ENCODE measurements at regions not wholly inside any gene's neighbourhood (a gene's known extent, or its start where the extent isn't known, plus 50 kb on each side); places are given as distances from the start of the nearest gene placed in this dataset.

- peak overlapping the region; percentile 89 for H3K27ac Mint-ChIP-seq (ENCODE audit: low read depth, unreplicated experiment)
- H3K4me3 Mint-ChIP-seq (ENCODE audit: unreplicated experiment), result peak overlapping the region; percentile 92
- DNase-seq (ENCODE audit: unreplicated experiment), result peak; percentile 90
- intact Hi-C loops (cut with micrococcal nuclease), result loop anchor here (1.0 to 5.0 kb wide), 3 partner anchors 71 to 376 kb away; partner anchors contain the start of gene POM121L2
- peaks cover 5% of the 10 kb centered on the region for H3K4me1 Mint-ChIP-seq (ENCODE audit: insufficient read depth, unreplicated experiment)
- no peak for TF ChIP-seq CTCF (IDR thresholded peaks at IDR 0.05; ENCODE audit: unreplicated experiment)
- CTCF ChIA-PET, result interaction anchor here (0.5 to 1.6 kb wide), 20 partner anchors 10 to 1229 kb away, joined by 3 to 11 read pairs (median 3); no protein-coding TSS in a partner anchor
- H3K36me3 Mint-ChIP-seq (ENCODE audit: insufficient read depth, unreplicated experiment), result peaks cover 26% of the 10 kb centered on the region
- POLR2A ChIA-PET, result interaction anchor here (0.6 to 2.7 kb wide), 28 partner anchors 15 to 1071 kb away, joined by 3 to 20 read pairs (median 4); partner anchors contain the start of gene ZNF184
- H3K27me3 Mint-ChIP-seq (ENCODE audit: insufficient read depth, unreplicated experiment), result no peaks in the 10 kb centered on the region
- no TSS peak for BruUV-seq (replicated peaks)
- no peaks in the 10 kb centered on the region for H3K9me3 Mint-ChIP-seq (ENCODE audit: unreplicated experiment)
These were observed 215.2 kb upstream of the ZNF184 start for GRCh38 chr6:27688014-27688586.

GRCh38 chr6:27687154-27688013 lies 214.5 kb upstream of the ZNF184 start:
- no peaks in the 10 kb centered on the region for H3K9me3 Mint-ChIP-seq (ENCODE audit: unreplicated experiment)
- BruUV-seq (replicated peaks), result no TSS peak
- H3K36me3 Mint-ChIP-seq (ENCODE audit: insufficient read depth, unreplicated experiment), result peaks cover 26% of the 10 kb centered on the region
- peaks cover 5% of the 10 kb centered on the region for H3K4me1 Mint-ChIP-seq (ENCODE audit: insufficient read depth, unreplicated experiment)
- peak; percentile 86 for TF ChIP-seq CTCF (IDR thresholded peaks at IDR 0.05; ENCODE audit: unreplicated experiment)
- DNase-seq (ENCODE audit: unreplicated experiment), result peak; percentile 87
- peak overlapping the region; percentile 92 for H3K4me3 Mint-ChIP-seq (ENCODE audit: unreplicated experiment)
- intact Hi-C loops (cut with micrococcal nuclease), result loop anchor here (1.0 to 5.0 kb wide), 7 partner anchors 17 to 375 kb away; partner anchors contain the start of gene POM121L2
- no peaks in the 10 kb centered on the region for H3K27me3 Mint-ChIP-seq (ENCODE audit: insufficient read depth, unreplicated experiment)
- CTCF ChIA-PET, result interaction anchor here (0.6 to 1.6 kb wide), 21 partner anchors 9 to 510 kb away, joined by 3 to 11 read pairs (median 3); no protein-coding TSS in a partner anchor
- H3K27ac Mint-ChIP-seq (ENCODE audit: low read depth, unreplicated experiment), result peak overlapping the region; percentile 89
- POLR2A ChIA-PET, result interaction anchor here (0.6 to 2.7 kb wide), 32 partner anchors 10 to 1071 kb away, joined by 3 to 20 read pairs (median 4); partner anchors contain the start of gene ZNF184

- no TSS peak for BruUV-seq (replicated peaks)
- TF ChIP-seq CTCF (IDR thresholded peaks at IDR 0.05; ENCODE audit: unreplicated experiment), result no peak
- Mint-ChIP-seq H3K9me3 (ENCODE audit: unreplicated experiment) (no peaks in the 10 kb centered on the region), H3K4me3 (ENCODE audit: unreplicated experiment) (no peak overlapping the region), H3K36me3 (ENCODE audit: insufficient read depth, unreplicated experiment) (peaks cover 26% of the 10 kb centered on the region), H3K27ac (ENCODE audit: low read depth, unreplicated experiment) (no peak overlapping the region), H3K4me1 (ENCODE audit: insufficient read depth, unreplicated experiment) (peaks cover 5% of the 10 kb centered on the region), H3K27me3 (ENCODE audit: insufficient read depth, unreplicated experiment) (no peaks in the 10 kb centered on the region)
- POLR2A ChIA-PET, result interaction anchor here (1.2 kb wide), 1 partner anchor 87 kb away, joined by 3 read pairs; no protein-coding TSS in a partner anchor
- CTCF ChIA-PET, result no interaction called here
- no peak for DNase-seq (ENCODE audit: unreplicated experiment)
- intact Hi-C loops (cut with micrococcal nuclease), result loop anchor here (2.0 to 5.0 kb wide), 3 partner anchors 68 to 373 kb away; partner anchors contain the start of gene POM121L2
These were observed 212.4 kb upstream of the ZNF184 start for GRCh38 chr6:27685279-27685678.

All from MCF 10A (cell line).